GM12878 (cell line): ENCODE measurements at regions not wholly inside any gene's neighbourhood (a gene's known extent, or its start where the extent isn't known, plus 50 kb on each side); places are given as distances from the start of the nearest gene placed in this dataset.
A peak's percentile ranks its signal among the peaks of the same experiment; 100 is the strongest.
"Not testable (repeated sequence)": the region's sequence is repeated elsewhere in the genome, so short reads cannot be mapped to it uniquely, and the experiment has no call there.

Experiments used
- ATAC-seq: fragments of 200-7000 bp; cut with Tn5 transposase; 3 replicates; pipeline ENCODE4 v1.9.1; 2020; ENCODE audit warnings: mild to moderate bottlenecking, moderate library complexity
- BruUV-seq: library from RNA; stranded (reverse); fragments of 400-500 nt; replicated peaks from 2 replicates; lab custom pipeline; 2021; lab: Mats Ljungman, UMichigan
- CTCF ChIA-PET: fragments of 300-600 bp; sonication (Branson Sonifier 250); formaldehyde crosslinking; extraction: SDS; loops from one replicate; lab custom pipeline; 2021; ENCODE audit warnings: inconsistent platforms; lab: Yijun Ruan, JAX
- POLR2A ChIA-PET: fragments of 350-600 bp; formaldehyde crosslinking; extraction: SDS; loops from one replicate; lab custom pipeline; 2021; ENCODE audit warnings: inconsistent platforms; lab: Charles Lee
- RAD21 ChIA-PET: fragments of 300-600 bp; sonication (Branson Sonifier 250); formaldehyde crosslinking; loops from one replicate; lab custom pipeline; 2023; ENCODE audit warnings: antibody characterized with exemption; ENCODE audit not compliant: unreplicated experiment; lab: Charles Lee
- SMC1A ChIA-PET: fragments of 300-600 bp; sonication (Branson Sonifier 250); formaldehyde crosslinking; loops from one replicate; lab custom pipeline; 2023; ENCODE audit not compliant: unreplicated experiment, uncharacterized antibody; lab: Charles Lee
- DNase-seq: peaks from one replicate; pipeline ENCODE4 v3.0.0-alpha.2; 2011; ENCODE audit warnings: low read depth, low spot score
- FAIRE-seq: peaks from 3 replicates; lab custom pipeline; 2011; peaks lifted over from hg19 to GRCh38; lab: Jason Lieb, UNC
- H2AFZ ChIP-seq: 2 replicates; pipeline ENCODE4 v1.6.0; 2011; ENCODE audit warnings: low read depth, low read length, control low read depth; ENCODE audit not compliant: control insufficient read depth
- H3K27ac ChIP-seq: 2 replicates; pipeline ENCODE4 v1.5.1; 2011; ENCODE audit warnings: control low read depth; ENCODE audit not compliant: control insufficient read depth, insufficient read depth
- H3K27me3 ChIP-seq, 2 experiments: replicated peaks in 1 of 2; 2 replicates each; pipeline versions ENCODE4 v1.6.0 to v1.6.1; 2011; ENCODE audit warnings: low read length in 1 of 2; ENCODE audit not compliant: control insufficient read depth in 2 of 2, insufficient read depth in 2 of 2
- H3K36me3 ChIP-seq, 2 experiments: 2 replicates each; pipeline ENCODE4 v1.5.1; 2011; ENCODE audit warnings: low read length in 1 of 2; ENCODE audit not compliant: control insufficient read depth in 2 of 2, insufficient read depth in 2 of 2
- H3K4me1 ChIP-seq: 2 replicates; pipeline ENCODE4 v1.6.1; 2011; ENCODE audit warnings: mild to moderate bottlenecking, low read length, moderate library complexity, mixed read lengths; ENCODE audit not compliant: control insufficient read depth, insufficient read depth
- H3K4me2 ChIP-seq: 2 replicates; pipeline ENCODE4 v1.6.0; 2011; ENCODE audit warnings: control low read depth; ENCODE audit not compliant: control insufficient read depth, insufficient read depth
- H3K4me3 ChIP-seq: fragments of 200-600 bp; sonication (generic); 2 replicates; pipeline ENCODE4 v1.5.1; 2016
- H3K79me2 ChIP-seq: 2 replicates; pipeline ENCODE4 v1.6.0; 2011; ENCODE audit warnings: low read length; ENCODE audit not compliant: control insufficient read depth, insufficient read depth
- H3K9ac ChIP-seq: 2 replicates; pipeline ENCODE4 v1.8.0; 2011; ENCODE audit warnings: low read length, control low read depth, mixed read lengths; ENCODE audit not compliant: control insufficient read depth, insufficient read depth
- H3K9me3 ChIP-seq: replicated peaks from 3 replicates; pipeline ENCODE4 v1.5.1; 2011; ENCODE audit warnings: mild to moderate bottlenecking, low read length; ENCODE audit not compliant: control insufficient read depth, insufficient read depth
- H4K20me1 ChIP-seq: 2 replicates; pipeline ENCODE4 v1.6.0; 2011; ENCODE audit not compliant: control insufficient read depth, insufficient read depth
- BMI1 ChIP-seq: fragments of 450-650 bp; IDR thresholded peaks from 2 replicates; pipeline ENCODE4 v1.6.1; 2016; ENCODE audit warnings: mild to moderate bottlenecking, moderate library complexity, borderline replicate concordance
- MEF2A ChIP-seq: IDR thresholded peaks from 2 replicates; pipeline ENCODE4 v1.6.1; 2011; ENCODE audit warnings: low read depth, mild to moderate bottlenecking, low read length, moderate library complexity; ENCODE audit not compliant: insufficient read depth
- ZBTB4 ChIP-seq: fragments of 450-650 bp; formaldehyde crosslinking; IDR thresholded peaks from 2 replicates; pipeline ENCODE4 v1.4.0; 2022; ENCODE audit warnings: mild to moderate bottlenecking, moderate library complexity
- ZNF207 ChIP-seq: fragments of 450-650 bp; IDR thresholded peaks from 2 replicates; pipeline ENCODE4 v1.6.1; 2014; ENCODE audit warnings: antibody characterized with exemption, mild to moderate bottlenecking, borderline replicate concordance
- WGBS: methylation state at CpG from one replicate; pipeline ENCODE4 v1.1.6; 2016; ENCODE audit warnings: low lambda C conversion rate; ENCODE audit not compliant: insufficient replicate concordance, insufficient coverage; ENCODE audit errors: missing lambda C conversion rate; 5-methylcytosine and 5-hydroxymethylcytosine counted together
- in situ Hi-C: fragments of 300-500 bp; cut with MboI; formaldehyde crosslinking; loops from 9 replicates; pipeline ENCODE4 v1.14.3; 2018; ENCODE audit warnings: mixed read lengths
- intact Hi-C: fragments of 100-400 bp; cut with micrococcal nuclease; formaldehyde crosslinking; loops from one replicate; pipeline ENCODE4 v1.14.2; 2022; ENCODE audit not compliant: unreplicated experiment

- no peak for TF ChIP-seq ZBTB4
- no peak for TF ChIP-seq MEF2A
- peak; percentile 89 for TF ChIP-seq BMI1
- TF ChIP-seq ZNF207, result no peak
- TF ChIP-seq, all 136 proteins: peak for 10
Observed at GRCh38 chr10:33772370-33773252, 438.1 kb upstream of the NRP1 start (continued).

- CTCF ChIA-PET, result interaction anchor here (0.9 to 1.3 kb wide), 2 partner anchors 18 to 441 kb away, joined by 4 to 7 read pairs; no protein-coding TSS in a partner anchor
- H2AFZ ChIP-seq, H3K27ac ChIP-seq, H3K36me3 ChIP-seq, H3K27me3 ChIP-seq, BruUV-seq, H3K79me2 ChIP-seq, H3K4me3 ChIP-seq, DNase-seq, H3K9ac ChIP-seq, in situ Hi-C loops, H3K4me2 ChIP-seq, FAIRE-seq, H4K20me1 ChIP-seq, H3K9me3 ChIP-seq, H3K4me1 ChIP-seq, intact Hi-C loops: not testable (repeated sequence)
- SMC1A ChIA-PET, result interaction anchor here (0.7 to 10.1 kb wide), 14 partner anchors 7 to 442 kb away, joined by 3 to 84 read pairs (median 4); partner anchors contain the start of gene NRP1
- 30% methylated on average over 8 of the region's 8 CpGs for WGBS
- ATAC-seq, result peak; percentile 7
- RAD21 ChIA-PET, result interaction anchor here (0.8 to 8.8 kb wide), 9 partner anchors 13 to 439 kb away, joined by 3 to 69 read pairs (median 5); partner anchors contain the start of gene NRP1
- POLR2A ChIA-PET, result interaction anchor here (0.6 to 2.3 kb wide), 5 partner anchors 10 to 31 kb away, joined by 3 to 7 read pairs (median 4); no protein-coding TSS in a partner anchor
Observed at GRCh38 chr10:33771856-33772255, 437.4 kb upstream of the NRP1 start.
